HCT116 (cell line): ENCODE measurements at regions not wholly inside any gene's neighbourhood (a gene's known extent, or its start where the extent isn't known, plus 50 kb on each side); places are given as distances from the start of the nearest gene placed in this dataset.

Source experiments
- ATAC-seq: fragments of 200-7000 bp; cut with Tn5 transposase; 2 replicates; pipeline ENCODE4 v1.9.1; 2020; ENCODE audit warnings: mild to moderate bottlenecking, moderate library complexity
- BruUV-seq: library from RNA; stranded (reverse); fragments of 400-500 nt; replicated peaks from 2 replicates; lab custom pipeline; 2021; lab: Mats Ljungman, UMichigan
- CTCF ChIA-PET: fragments of 300-600 bp; sonication (Branson Sonifier 250); formaldehyde crosslinking; loops from one replicate; lab custom pipeline; 2021; ENCODE audit warnings: antibody characterized with exemption; lab: Charles Lee
- POLR2A ChIA-PET: fragments of 300-600, 350-600 bp; sonication (Branson Sonifier 250); formaldehyde crosslinking; loops from one replicate; lab custom pipeline; 2021; ENCODE audit warnings: antibody characterized with exemption; lab: Charles Lee
- RAD21 ChIA-PET, 2 experiments: fragments of 300-600 bp; sonication (Branson Sonifier 250); formaldehyde crosslinking; loops; one replicate each; lab custom pipeline; 2023; ENCODE audit warnings: low total read pairs in 2 of 2; ENCODE audit not compliant: uncharacterized antibody in 2 of 2, unreplicated experiment in 2 of 2, low non-redundant PET in 1 of 2; lab: Charles Lee
- DNase-seq: peaks from one replicate; pipeline ENCODE4 v3.0.0-alpha.2; 2010; ENCODE audit warnings: low read depth, low spot score
- H2AFZ ChIP-seq: fragments of 200-600 bp; shearing (Covaris generic), sonication (generic); 2 replicates; pipeline ENCODE4 v1.6.1; 2017; ENCODE audit warnings: low read depth, mixed run types, mixed read lengths, antibody characterized with exemption, low read length; ENCODE audit not compliant: poor library complexity, severe bottlenecking
- H3K27ac ChIP-seq: 2 replicates; pipeline ENCODE4 v1.5.1; 2012; ENCODE audit warnings: low read depth, low read length
- H3K27me3 ChIP-seq: fragments of 200-600 bp; sonication (generic); 2 replicates; pipeline ENCODE4 v1.6.1; 2016; ENCODE audit warnings: mixed run types, low read length, mixed read lengths; ENCODE audit not compliant: insufficient read depth
- H3K36me3 ChIP-seq, 2 experiments: fragments of 200-500 bp in 1 of 2; fragments of 200-600 bp in 1 of 2; sonication (Bioruptor generic) in 1 of 2; sonication (generic) in 1 of 2; 2 replicates each; pipeline versions ENCODE4 v1.5.1 to v1.6.1; 2014 to 2016; ENCODE audit warnings: low read length in 2 of 2, inconsistent platforms in 1 of 2, mixed read lengths in 1 of 2, mixed run types in 1 of 2; ENCODE audit not compliant: insufficient read depth in 2 of 2, control insufficient read depth in 1 of 2
- H3K4me1 ChIP-seq, 2 experiments: fragments of 200-600 bp in 1 of 2; sonication (generic) in 1 of 2; 2 replicates each; pipeline versions ENCODE4 v1.5.1 to v1.6.1; 2012 to 2017; ENCODE audit warnings: low read length in 2 of 2, inconsistent platforms in 1 of 2, mild to moderate bottlenecking in 1 of 2, mixed read lengths in 1 of 2, mixed run types in 1 of 2, moderate library complexity in 1 of 2; ENCODE audit not compliant: insufficient read depth in 2 of 2, control insufficient read depth in 1 of 2
- H3K4me2 ChIP-seq: fragments of 200-600 bp; sonication (generic); 2 replicates; pipeline ENCODE4 v1.6.1; 2017; ENCODE audit warnings: mixed run types, low read length, mixed read lengths
- H3K4me3 ChIP-seq, 2 experiments: fragments of 200-600 bp in 1 of 2; sonication (generic) in 1 of 2; replicated peaks in 1 of 2; 2 replicates each; pipeline ENCODE4 v1.5.1; 2011 to 2016; ENCODE audit warnings: low read length in 2 of 2, control low read depth in 1 of 2, low read depth in 1 of 2, mild to moderate bottlenecking in 1 of 2, mixed read lengths in 1 of 2, mixed run types in 1 of 2
- H3K79me2 ChIP-seq: fragments of 200-600 bp; sonication (generic); 2 replicates; pipeline ENCODE4 v1.6.1; 2017; ENCODE audit warnings: mild to moderate bottlenecking, mixed run types, low read length, moderate library complexity, mixed read lengths; ENCODE audit not compliant: insufficient read depth
- H3K9ac ChIP-seq: fragments of 200-600 bp; sonication (generic); 2 replicates; pipeline ENCODE4 v1.6.1; 2016; ENCODE audit warnings: low read length, mixed read lengths
- H3K9me2 ChIP-seq: fragments of 200-600 bp; sonication (generic), shearing (Covaris generic); 2 replicates; pipeline ENCODE4 v1.6.1; 2017; ENCODE audit warnings: mixed run types, mild to moderate bottlenecking, moderate library complexity; ENCODE audit not compliant: insufficient read depth
- H3K9me3 ChIP-seq, 2 experiments: fragments of 200-500 bp in 1 of 2; fragments of 200-600 bp in 1 of 2; sonication (Bioruptor generic) in 1 of 2; sonication (generic) in 1 of 2; 2 replicates each; pipeline ENCODE4 v1.6.1; 2014 to 2017; ENCODE audit warnings: low read length in 2 of 2, mixed read lengths in 2 of 2, inconsistent platforms in 1 of 2, low read depth in 1 of 2, mild to moderate bottlenecking in 1 of 2, mixed run types in 1 of 2, moderate library complexity in 1 of 2; ENCODE audit not compliant: control insufficient read depth in 1 of 2, insufficient read depth in 1 of 2
- H4K20me1 ChIP-seq: fragments of 200-600 bp; sonication (generic), shearing (Covaris generic); 2 replicates; pipeline ENCODE4 v1.6.1; 2017; ENCODE audit warnings: mixed run types, mild to moderate bottlenecking, moderate library complexity; ENCODE audit not compliant: insufficient read depth
- CEBPB ChIP-seq: IDR thresholded peaks from 2 replicates; pipeline ENCODE4 v1.6.1; 2012; ENCODE audit warnings: low read depth
- EGR1 ChIP-seq: IDR thresholded peaks from 2 replicates; pipeline ENCODE4 v1.6.1; 2012; ENCODE audit warnings: low read depth
- ELF1 ChIP-seq: IDR thresholded peaks from 2 replicates; pipeline ENCODE4 v1.6.1; 2012; ENCODE audit warnings: low read depth, borderline replicate concordance
- EZH2 ChIP-seq: fragments of 200-600 bp; sonication (generic); IDR thresholded peaks from 2 replicates; pipeline ENCODE4 v1.6.1; 2017; ENCODE audit warnings: antibody characterized with exemption, mixed run types
- EZH2phosphoT487 ChIP-seq: fragments of 200-600 bp; IDR thresholded peaks from 2 replicates; pipeline ENCODE4 v1.6.1; 2018; ENCODE audit warnings: antibody characterized with exemption, borderline replicate concordance
- FOSL1 ChIP-seq: IDR thresholded peaks from 2 replicates; pipeline ENCODE4 v1.6.1; 2012; ENCODE audit warnings: low read depth
- JUND ChIP-seq: IDR thresholded peaks from 2 replicates; pipeline ENCODE4 v1.6.1; 2012
- POLR2A ChIP-seq: IDR thresholded peaks from 2 replicates; pipeline ENCODE4 v1.7.0; 2011; ENCODE audit warnings: borderline replicate concordance; ENCODE audit not compliant: insufficient read depth, insufficient read length; ENCODE audit errors: extremely low read depth
- POLR2AphosphoS5 ChIP-seq: IDR thresholded peaks from 2 replicates; pipeline ENCODE4 v1.6.1; 2011; ENCODE audit warnings: mild to moderate bottlenecking, low read depth, low read length, moderate library complexity
- RAD21 ChIP-seq: IDR thresholded peaks from 2 replicates; pipeline ENCODE4 v1.6.1; 2012; ENCODE audit warnings: low read depth, mild to moderate bottlenecking
- SIN3A ChIP-seq: IDR thresholded peaks from 2 replicates; pipeline ENCODE4 v1.6.1; 2012; ENCODE audit warnings: low read depth
- SP1 ChIP-seq: IDR thresholded peaks from 2 replicates; pipeline ENCODE4 v1.6.1; 2012; ENCODE audit warnings: low read depth
- SRF ChIP-seq: IDR thresholded peaks from 2 replicates; pipeline ENCODE4 v1.6.1; 2012; ENCODE audit warnings: low read depth
- TCF7L2 ChIP-seq: IDR thresholded peaks from 2 replicates; pipeline ENCODE4 v1.7.0; 2011; ENCODE audit warnings: borderline replicate concordance, inconsistent platforms; ENCODE audit not compliant: insufficient read depth, insufficient read length; ENCODE audit errors: extremely low read depth
- YY1 ChIP-seq: IDR thresholded peaks from 2 replicates; pipeline ENCODE4 v1.6.1; 2011; ENCODE audit warnings: low read length, low read depth, moderate library complexity, mild to moderate bottlenecking; ENCODE audit not compliant: insufficient replicate concordance; ENCODE audit errors: extremely low read depth
- ZFX ChIP-seq: fragments of 450-650 bp; IDR thresholded peaks from 2 replicates; pipeline ENCODE4 v1.6.1; 2017
- ZNF274 ChIP-seq: fragments of 200-500 bp; sonication (Bioruptor generic); IDR thresholded peaks from 2 replicates; pipeline ENCODE4 v1.6.1; 2014; ENCODE audit warnings: mild to moderate bottlenecking, low read depth, low read length, inconsistent platforms
- intact Hi-C: fragments of 100-400 bp; cut with micrococcal nuclease; formaldehyde crosslinking; loops from 2 replicates; pipeline ENCODE4 v1.10.0; 2022
- TF ChIP-seq, protein P1 (sequence below): IDR thresholded peaks from 2 replicates; pipeline ENCODE4 v1.6.1; 2012
- TF ChIP-seq, protein P2 (sequence below): IDR thresholded peaks from 2 replicates; pipeline ENCODE4 v1.6.1; 2012; ENCODE audit warnings: low read depth
- TF ChIP-seq, protein P3 (sequence below): IDR thresholded peaks from 2 replicates; pipeline ENCODE4 v1.6.1; 2011; ENCODE audit warnings: mild to moderate bottlenecking, low read length, moderate library complexity; ENCODE audit not compliant: insufficient replicate concordance; ENCODE audit errors: extremely low read depth

DNA sequence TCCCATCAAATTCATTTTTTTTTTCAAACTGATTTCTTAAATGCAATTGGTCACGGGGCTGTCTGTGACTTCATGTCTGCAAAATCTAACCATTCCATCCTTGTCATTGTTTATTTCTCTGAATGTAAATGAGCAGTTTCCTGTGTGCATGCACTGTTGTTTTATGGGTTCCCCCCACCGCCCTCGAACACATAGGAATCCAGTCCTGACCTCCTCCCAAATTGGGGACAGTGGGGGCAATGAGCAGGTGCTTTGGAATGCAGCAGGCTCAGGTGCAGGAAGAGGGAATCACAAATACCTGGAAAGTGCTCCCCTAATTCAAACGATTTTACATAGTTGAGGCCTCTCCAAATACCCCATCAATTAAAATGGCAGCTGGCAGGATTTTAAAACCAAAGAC is 62.6 kb upstream of the ESRRB start:
- no peak for TF ChIP-seq POLR2AphosphoS5
- no peak for TF ChIP-seq ZFX
- no peak for TF ChIP-seq YY1
- TF ChIP-seq, protein P1, sequence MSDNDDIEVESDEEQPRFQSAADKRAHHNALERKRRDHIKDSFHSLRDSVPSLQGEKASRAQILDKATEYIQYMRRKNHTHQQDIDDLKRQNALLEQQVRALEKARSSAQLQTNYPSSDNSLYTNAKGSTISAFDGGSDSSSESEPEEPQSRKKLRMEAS = no peak
- no peak for TF ChIP-seq ZNF274
- no peak for TF ChIP-seq EGR1
- no peak for TF ChIP-seq FOSL1
- no peak for TF ChIP-seq ELF1
- TF ChIP-seq RAD21 = no peak
- no peak for TF ChIP-seq JUND
- TF ChIP-seq, protein P2, sequence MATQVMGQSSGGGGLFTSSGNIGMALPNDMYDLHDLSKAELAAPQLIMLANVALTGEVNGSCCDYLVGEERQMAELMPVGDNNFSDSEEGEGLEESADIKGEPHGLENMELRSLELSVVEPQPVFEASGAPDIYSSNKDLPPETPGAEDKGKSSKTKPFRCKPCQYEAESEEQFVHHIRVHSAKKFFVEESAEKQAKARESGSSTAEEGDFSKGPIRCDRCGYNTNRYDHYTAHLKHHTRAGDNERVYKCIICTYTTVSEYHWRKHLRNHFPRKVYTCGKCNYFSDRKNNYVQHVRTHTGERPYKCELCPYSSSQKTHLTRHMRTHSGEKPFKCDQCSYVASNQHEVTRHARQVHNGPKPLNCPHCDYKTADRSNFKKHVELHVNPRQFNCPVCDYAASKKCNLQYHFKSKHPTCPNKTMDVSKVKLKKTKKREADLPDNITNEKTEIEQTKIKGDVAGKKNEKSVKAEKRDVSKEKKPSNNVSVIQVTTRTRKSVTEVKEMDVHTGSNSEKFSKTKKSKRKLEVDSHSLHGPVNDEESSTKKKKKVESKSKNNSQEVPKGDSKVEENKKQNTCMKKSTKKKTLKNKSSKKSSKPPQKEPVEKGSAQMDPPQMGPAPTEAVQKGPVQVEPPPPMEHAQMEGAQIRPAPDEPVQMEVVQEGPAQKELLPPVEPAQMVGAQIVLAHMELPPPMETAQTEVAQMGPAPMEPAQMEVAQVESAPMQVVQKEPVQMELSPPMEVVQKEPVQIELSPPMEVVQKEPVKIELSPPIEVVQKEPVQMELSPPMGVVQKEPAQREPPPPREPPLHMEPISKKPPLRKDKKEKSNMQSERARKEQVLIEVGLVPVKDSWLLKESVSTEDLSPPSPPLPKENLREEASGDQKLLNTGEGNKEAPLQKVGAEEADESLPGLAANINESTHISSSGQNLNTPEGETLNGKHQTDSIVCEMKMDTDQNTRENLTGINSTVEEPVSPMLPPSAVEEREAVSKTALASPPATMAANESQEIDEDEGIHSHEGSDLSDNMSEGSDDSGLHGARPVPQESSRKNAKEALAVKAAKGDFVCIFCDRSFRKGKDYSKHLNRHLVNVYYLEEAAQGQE = no peak
- TF ChIP-seq TCF7L2 = no peak
- TF ChIP-seq CEBPB = no peak
- TF ChIP-seq POLR2A = no peak
- no peak for TF ChIP-seq SIN3A
- TF ChIP-seq SRF = no peak
- TF ChIP-seq EZH2 = no peak
- TF ChIP-seq SP1 = no peak
- no peak for TF ChIP-seq EZH2phosphoT487
- TF ChIP-seq, protein P3, sequence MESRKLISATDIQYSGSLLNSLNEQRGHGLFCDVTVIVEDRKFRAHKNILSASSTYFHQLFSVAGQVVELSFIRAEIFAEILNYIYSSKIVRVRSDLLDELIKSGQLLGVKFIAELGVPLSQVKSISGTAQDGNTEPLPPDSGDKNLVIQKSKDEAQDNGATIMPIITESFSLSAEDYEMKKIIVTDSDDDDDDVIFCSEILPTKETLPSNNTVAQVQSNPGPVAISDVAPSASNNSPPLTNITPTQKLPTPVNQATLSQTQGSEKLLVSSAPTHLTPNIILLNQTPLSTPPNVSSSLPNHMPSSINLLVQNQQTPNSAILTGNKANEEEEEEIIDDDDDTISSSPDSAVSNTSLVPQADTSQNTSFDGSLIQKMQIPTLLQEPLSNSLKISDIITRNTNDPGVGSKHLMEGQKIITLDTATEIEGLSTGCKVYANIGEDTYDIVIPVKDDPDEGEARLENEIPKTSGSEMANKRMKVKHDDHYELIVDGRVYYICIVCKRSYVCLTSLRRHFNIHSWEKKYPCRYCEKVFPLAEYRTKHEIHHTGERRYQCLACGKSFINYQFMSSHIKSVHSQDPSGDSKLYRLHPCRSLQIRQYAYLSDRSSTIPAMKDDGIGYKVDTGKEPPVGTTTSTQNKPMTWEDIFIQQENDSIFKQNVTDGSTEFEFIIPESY = no peak
- no peak overlapping the region for H2AFZ ChIP-seq
- H3K9me2 ChIP-seq = no peaks in the 10 kb centered on the region
- no peak overlapping the region for H3K4me3 ChIP-seq
- ChIA-PET POLR2A (no interaction called here), CTCF (no interaction called here), RAD21 (no interaction called here)
- BruUV-seq = no TSS peak
- no peak overlapping the region for H3K4me2 ChIP-seq
- ATAC-seq (no peak), DNase-seq (no peak)
- no peaks in the 10 kb centered on the region for H3K79me2 ChIP-seq
- H3K9ac ChIP-seq = no peak overlapping the region
- no peaks in the 10 kb centered on the region for H3K36me3 ChIP-seq
- H4K20me1 ChIP-seq = no peaks in the 10 kb centered on the region
- intact Hi-C loops = no loop called here
- no peaks in the 10 kb centered on the region for H3K27me3 ChIP-seq
- no peaks in the 10 kb centered on the region for H3K9me3 ChIP-seq
- H3K4me1 ChIP-seq = no peaks in the 10 kb centered on the region
- no peak overlapping the region for H3K27ac ChIP-seq
